HT1080 (cell line): ENCODE measurements at regions not wholly inside any gene's neighbourhood (a gene's known extent, or its start where the extent isn't known, plus 50 kb on each side); places are given as distances from the start of the nearest gene placed in this dataset. TPM values are rescaled to one million over a fixed set of nuclear protein-coding genes. Genes with fewer than 3 reads are reported as not detected.

Source experiments
- DNase-seq: peaks from one replicate; pipeline ENCODE4 v3.0.0-alpha.2; 2015; ENCODE audit warnings: low read depth
- small RNA-seq: library from RNA; depleted of rRNA; stranded (forward); fragments of <200 nt; gene quantifications from one replicate; pipeline ENCODE3, GENCODE V24; 2014

DNA sequence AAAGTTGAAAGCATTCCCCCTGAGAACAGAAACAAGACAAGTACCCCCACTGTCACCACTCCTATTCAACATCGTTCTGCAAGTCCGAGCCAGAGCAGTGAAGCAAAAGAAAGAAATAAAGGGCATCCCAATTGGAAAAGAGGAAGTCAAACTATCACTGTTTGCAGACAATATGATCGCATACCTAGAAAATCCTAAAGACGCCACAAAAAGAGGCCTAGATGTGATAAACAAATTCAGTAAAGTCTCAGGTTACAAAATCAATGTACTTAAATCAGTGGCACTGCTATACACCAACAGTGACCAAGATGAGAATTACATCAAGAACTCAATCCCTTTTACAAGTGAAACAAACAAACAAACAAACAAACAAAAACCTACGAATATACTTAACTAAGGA lies 87.7 kb upstream of the COCH start:
- DNase-seq, result no peak

DNA sequence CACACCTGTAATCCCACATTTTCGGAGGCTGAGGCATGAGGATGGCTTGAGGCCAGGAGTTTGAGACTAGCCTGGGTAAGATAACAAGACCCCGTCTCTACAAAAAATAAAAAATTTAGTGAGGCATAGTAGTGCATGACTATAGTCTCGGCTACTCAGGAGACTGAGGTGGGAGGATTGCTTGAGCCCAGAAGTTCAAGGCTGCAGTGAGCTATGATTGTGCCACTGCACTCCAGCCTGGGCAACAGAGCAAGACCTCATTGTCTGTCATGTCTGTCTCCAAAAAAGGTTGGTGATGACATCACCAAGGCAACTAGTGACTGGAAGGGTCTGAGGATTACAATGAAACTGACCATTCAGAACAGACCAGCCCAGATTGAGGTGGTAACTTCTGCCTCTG lies 83.5 kb upstream of the COCH start:
- DNase-seq, result peak; percentile 28

DNA sequence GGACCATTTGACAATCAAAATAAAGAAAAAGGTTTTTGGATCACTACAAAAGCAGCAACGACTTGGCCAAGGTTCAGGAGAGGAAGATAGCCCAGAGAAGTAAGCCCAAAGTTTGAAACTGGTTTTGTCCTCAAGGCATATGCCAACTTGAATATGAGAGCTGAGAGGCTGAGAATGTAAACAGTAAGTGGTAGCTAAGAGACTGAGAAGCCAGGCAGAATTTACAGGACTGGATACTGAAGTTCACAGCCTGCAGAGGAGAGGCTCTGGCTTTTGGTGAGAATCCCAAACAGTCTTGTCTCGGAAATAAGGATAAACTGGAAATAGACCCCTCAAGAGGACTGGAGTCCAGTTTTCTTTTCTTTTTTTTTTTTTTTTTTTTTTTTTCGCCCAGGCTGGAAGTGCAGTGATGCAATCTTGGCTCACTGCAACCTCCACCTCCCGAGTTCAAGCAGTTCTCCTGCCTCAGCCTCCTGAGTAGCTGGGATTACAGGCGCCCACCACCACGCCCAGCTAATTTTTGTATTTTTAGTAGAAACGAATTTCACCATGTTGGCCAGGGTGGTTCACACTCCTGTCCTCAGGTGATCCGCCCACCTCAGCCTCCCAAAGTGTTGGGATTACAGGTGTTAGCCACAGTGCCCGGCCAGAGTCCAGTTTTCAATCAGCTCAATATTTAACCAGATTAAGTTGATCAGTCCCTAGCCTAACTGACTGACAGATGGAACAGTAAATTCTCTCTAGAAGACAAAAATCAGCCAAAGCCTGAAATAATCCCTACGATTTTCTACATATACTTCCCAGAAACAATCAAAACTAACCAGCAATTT lies 82.6 kb upstream of the COCH start:
- DNase-seq, result no peak

DNA sequence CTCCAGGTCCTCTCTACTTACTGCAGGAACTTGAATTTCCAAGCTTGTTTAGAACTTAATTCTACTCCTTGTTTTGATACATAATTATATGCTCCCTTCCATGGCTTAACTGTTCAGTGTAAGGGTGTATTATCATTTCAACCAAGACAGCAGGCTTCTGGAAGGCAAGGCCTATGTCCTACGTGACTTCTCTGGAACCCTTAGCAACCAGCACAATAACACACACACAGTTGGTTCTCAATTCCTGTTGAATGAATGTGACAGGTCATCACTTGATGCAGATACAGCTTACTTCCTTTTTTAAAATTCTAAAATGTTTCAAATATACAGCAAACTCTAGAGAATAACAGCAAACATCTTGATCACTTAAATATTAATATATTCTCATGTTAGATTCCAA lies 77.7 kb upstream of the COCH start:
- no peak for DNase-seq

DNA sequence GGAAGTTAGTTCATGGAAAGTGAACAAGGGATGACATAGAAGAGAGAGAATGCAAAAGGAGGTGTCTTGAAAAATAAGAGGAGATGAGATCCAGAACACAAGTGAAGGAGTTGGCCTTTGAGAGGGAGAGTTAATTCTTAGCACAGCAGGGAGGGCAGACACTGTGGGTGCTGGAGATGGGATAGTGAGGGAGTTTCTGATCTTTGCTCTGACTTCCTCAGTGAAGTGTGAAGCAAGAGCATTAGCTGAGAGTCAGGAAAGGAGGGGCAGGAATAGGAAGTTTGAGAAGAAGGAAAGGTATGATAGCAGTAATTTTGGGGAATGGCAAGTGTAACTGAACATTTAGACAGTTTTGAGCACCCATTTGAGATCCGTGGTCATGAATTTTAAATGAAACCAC lies 75.8 kb upstream of the COCH start:
- no peak for DNase-seq

DNA sequence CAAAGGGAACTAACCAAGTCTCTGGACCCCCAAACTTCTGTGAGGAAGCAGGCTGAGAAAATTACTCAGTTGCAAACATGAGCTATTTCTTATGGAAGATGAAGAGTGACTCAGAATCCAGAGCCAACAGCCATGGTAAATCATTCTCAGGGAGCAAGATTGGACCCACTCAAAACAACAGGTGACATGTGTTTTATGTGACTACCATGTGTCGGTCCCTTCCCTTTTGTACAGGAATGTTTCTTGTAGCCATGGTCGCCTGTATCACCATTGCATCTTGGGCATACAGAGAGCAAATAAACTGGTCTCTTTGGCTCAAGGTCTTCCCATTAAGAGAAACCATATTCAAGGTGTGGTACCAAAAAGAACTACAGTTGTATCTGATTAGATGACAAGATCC lies 75.4 kb upstream of the COCH start:
- no peak for DNase-seq

DNA sequence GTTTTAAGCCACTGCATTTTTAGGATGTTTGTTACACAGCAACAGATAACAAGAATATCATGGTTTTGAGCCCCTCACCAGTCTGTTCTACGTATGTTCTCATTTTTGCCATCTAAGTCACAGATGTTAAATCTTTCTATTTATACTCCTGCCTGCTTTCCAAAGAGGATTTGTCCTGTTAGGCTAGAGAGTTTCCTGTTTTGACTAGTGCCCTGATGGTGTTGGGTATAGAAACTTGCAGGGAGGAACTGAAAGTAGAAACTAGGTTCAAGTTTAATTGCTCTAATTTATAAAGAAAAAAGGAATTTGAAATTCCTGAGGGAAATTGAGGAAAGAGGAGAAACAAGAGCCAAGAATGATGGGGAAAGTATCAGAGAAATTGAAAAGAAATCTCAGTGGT lies 74.4 kb upstream of the COCH start:
- DNase-seq, result no peak

DNA sequence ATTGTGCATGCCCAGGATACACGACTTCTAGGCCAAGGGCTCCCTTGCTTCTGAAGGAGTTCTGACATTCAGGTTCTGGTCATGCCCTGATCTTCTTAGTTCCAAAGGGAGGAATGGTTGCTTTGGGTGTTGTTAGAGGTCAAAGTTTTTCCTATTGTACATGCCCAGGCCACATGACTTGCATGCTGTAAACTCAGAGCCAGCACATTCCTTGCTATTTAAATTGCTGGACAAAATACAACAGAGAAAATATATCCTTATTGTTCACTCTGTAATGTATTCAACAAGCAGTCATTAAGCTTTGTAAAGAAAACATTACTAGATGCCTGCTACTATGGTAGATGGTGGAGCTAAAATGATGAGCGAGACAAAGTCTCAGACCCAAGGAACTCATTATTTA lies 71.2 kb upstream of the COCH start:
- no peak for DNase-seq

DNA sequence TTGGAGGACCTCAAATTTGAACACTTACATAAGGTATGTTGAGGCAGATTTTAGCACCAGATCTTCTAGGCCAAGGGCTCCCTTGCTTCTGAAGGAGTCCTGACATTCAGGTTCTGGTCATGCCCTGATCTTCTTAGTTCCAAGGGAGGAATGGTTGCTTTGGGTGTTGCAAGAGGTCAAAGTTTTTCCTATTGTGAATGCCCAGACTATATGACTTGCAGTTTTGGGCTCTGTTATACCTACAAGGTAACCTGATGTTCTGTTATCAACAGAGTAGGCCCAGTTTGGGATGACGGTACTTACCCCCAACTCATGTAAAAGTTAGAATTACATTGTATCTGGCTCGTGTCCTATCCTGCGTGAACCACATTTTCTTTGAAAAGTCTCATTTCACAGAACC lies 69.1 kb upstream of the COCH start:
- DNase-seq, result no peak

DNA sequence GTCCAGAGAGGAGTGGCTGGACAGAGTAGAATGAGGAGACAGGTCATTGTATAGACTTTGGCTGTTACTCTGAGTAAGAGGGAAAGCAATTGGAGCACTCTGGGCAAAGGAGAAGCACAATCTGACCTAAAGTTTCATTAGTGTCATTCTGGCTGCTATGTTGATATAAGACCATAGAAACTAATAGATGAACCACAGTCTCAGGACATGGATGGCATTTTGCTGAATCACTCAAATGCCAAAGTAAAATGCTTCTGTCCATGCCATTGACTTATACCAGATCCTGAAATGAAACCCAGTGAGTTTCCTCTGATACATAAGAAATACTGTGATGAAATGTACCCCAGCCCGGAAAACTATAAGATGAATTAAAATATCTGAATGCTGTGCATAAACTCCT lies 65.8 kb upstream of the COCH start:
- peak; percentile 36 for DNase-seq

DNA sequence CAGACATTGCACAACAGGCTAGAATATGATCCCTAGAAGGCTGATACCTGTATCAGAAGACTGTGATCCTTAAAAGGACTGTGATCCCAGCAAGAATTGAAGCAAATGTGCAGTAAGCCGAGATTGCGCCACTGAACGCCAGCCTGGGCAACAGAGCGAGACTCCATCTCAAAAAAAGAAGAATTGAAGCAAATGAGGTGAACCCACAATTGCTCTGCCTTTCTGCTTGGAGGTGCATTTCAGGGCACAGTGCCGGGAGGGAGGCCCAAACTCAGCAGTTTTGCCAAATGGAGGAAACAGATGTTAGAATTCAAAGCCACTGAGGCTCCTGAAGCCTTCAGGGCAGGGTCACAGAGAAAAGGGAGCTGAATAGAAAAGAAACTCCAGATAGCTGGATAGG lies 61.1 kb upstream of the COCH start:
- DNase-seq, result no peak

DNA sequence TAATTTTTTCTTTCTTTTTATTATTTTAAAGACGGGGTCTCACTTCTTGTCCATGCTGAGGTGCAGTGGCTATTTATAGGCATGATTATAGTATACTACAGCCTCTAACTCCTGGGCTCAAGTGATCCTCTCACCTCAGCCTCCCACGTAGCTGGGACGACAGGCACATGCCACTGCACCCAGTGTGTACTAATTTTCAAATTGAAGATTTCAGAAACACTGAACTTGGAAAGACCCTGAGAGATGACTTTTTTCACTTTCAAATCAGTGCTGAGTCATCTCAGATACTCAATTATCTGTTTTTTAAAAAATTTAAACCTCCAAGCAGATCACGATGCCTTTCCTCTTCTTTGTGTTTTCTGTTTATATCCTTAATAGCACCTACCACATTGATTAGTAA lies 53.7 kb upstream of the COCH start:
- DNase-seq, result no peak

DNA sequence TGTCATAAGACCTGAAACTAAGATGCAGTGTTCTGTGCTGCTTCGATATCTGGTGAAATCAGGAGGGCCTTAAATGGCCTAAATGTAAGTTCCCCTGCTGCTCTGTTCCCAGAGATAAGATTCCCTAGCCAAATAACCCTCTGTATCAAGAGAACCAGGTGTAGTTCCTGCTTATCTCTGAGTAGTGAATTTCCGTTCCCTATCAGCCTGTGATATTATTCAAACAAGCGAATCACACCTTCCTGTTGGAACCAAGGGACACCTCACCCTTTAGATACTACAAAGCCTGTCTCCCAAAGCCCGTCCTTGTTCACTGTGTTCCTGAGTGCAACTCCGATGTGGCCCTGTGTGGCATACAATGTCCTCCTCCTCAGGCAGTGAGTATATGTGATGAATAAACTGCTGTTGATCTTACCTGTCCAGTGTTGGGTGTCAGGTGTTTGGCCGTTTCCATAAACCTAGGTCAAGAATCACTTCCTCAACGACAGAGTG lies 52.2 kb upstream of the COCH start:
- DNase-seq, result no peak

Small RNAs in the stretch of these regions (small RNA-seq; reads per million reads assigned to genes)
- not detected for gene AL049830.2
